H9 (cell line): ENCODE measurements at regions not wholly inside any gene's neighbourhood (a gene's known extent, or its start where the extent isn't known, plus 50 kb on each side); places are given as distances from the start of the nearest gene placed in this dataset.

Experiments used
- DNase-seq: peaks from one replicate; pipeline ENCODE4 v3.0.0-alpha.2; 2017
- H2AFZ ChIP-seq: one replicate; pipeline ENCODE4 v1.6.1; 2013; ENCODE audit warnings: mild to moderate bottlenecking, low read length, control low read depth, moderate library complexity
- H2AK5ac ChIP-seq: 2 replicates; pipeline ENCODE4 v1.6.1; 2013; ENCODE audit warnings: low read length, control low read depth, mixed read lengths; ENCODE audit not compliant: insufficient read length
- H2BK120ac ChIP-seq: one replicate; pipeline ENCODE4 v1.6.1; 2013; ENCODE audit warnings: low read depth, mild to moderate bottlenecking, low read length, control low read depth, inconsistent platforms; ENCODE audit not compliant: poor library complexity, severe bottlenecking
- H2BK12ac ChIP-seq: 2 replicates; pipeline ENCODE4 v1.6.1; 2013; ENCODE audit warnings: low read length, control low read depth, mixed read lengths, low read depth; ENCODE audit not compliant: insufficient read length
- H2BK15ac ChIP-seq: 2 replicates; pipeline ENCODE4 v1.6.1; 2013; ENCODE audit warnings: low read depth, low read length, control low read depth
- H2BK20ac ChIP-seq: one replicate; pipeline ENCODE4 v1.6.1; 2013; ENCODE audit warnings: low read depth, mild to moderate bottlenecking, low read length, control low read depth, inconsistent platforms; ENCODE audit not compliant: poor library complexity, severe bottlenecking
- H2BK5ac ChIP-seq: 2 replicates; pipeline ENCODE4 v1.6.1; 2013; ENCODE audit warnings: low read length, control low read depth, mixed read lengths; ENCODE audit not compliant: insufficient read length
- H3K14ac ChIP-seq: 2 replicates; pipeline ENCODE4 v1.6.1; 2013; ENCODE audit warnings: low read length, control low read depth; ENCODE audit not compliant: insufficient read depth
- H3K18ac ChIP-seq: 2 replicates; pipeline ENCODE4 v1.6.1; 2013; ENCODE audit warnings: low read depth, mild to moderate bottlenecking, mixed read lengths, low read length, control low read depth; ENCODE audit not compliant: insufficient read length
- H3K23ac ChIP-seq: 2 replicates; pipeline ENCODE4 v1.6.1; 2013; ENCODE audit warnings: low read length, control low read depth, mixed read lengths, low read depth; ENCODE audit not compliant: insufficient read length
- H3K23me2 ChIP-seq: 2 replicates; pipeline ENCODE4 v1.6.1; 2013; ENCODE audit warnings: low read depth, mild to moderate bottlenecking, mixed read lengths, low read length, control low read depth; ENCODE audit not compliant: insufficient read length, poor library complexity, severe bottlenecking
- H3K27ac ChIP-seq: 2 replicates; pipeline ENCODE4 v1.5.1; 2013; ENCODE audit warnings: low read length, control low read depth, mixed read lengths, low read depth; ENCODE audit not compliant: insufficient read length
- H3K27me3 ChIP-seq: 2 replicates; pipeline ENCODE4 v1.6.1; 2013; ENCODE audit warnings: low read length, control low read depth, inconsistent platforms; ENCODE audit not compliant: insufficient read depth
- H3K4ac ChIP-seq: 2 replicates; pipeline ENCODE4 v1.6.1; 2013; ENCODE audit warnings: low read depth, mild to moderate bottlenecking, control low read depth, inconsistent platforms, low read length, moderate library complexity
- H3K4me1 ChIP-seq: 2 replicates; pipeline ENCODE4 v1.6.1; 2013; ENCODE audit warnings: low read length, control low read depth, inconsistent platforms; ENCODE audit not compliant: insufficient read depth
- H3K4me2 ChIP-seq: 2 replicates; pipeline ENCODE4 v1.6.1; 2013; ENCODE audit warnings: low read length, control low read depth, mixed read lengths; ENCODE audit not compliant: insufficient read length, insufficient read depth
- H3K56ac ChIP-seq: 2 replicates; pipeline ENCODE4 v1.6.1; 2013; ENCODE audit warnings: low read depth, mild to moderate bottlenecking, mixed read lengths, low read length, control low read depth; ENCODE audit not compliant: insufficient read length
- H3K79me1 ChIP-seq: 2 replicates; pipeline ENCODE4 v1.6.1; 2013; ENCODE audit warnings: low read depth, mild to moderate bottlenecking, moderate library complexity, low read length, control low read depth, inconsistent platforms; ENCODE audit not compliant: insufficient read depth, poor library complexity, severe bottlenecking
- H3K79me2 ChIP-seq: 2 replicates; pipeline ENCODE4 v1.6.1; 2013; ENCODE audit warnings: low read length, control low read depth, inconsistent platforms; ENCODE audit not compliant: insufficient read depth
- H3K9ac ChIP-seq: 2 replicates; pipeline ENCODE4 v1.6.1; 2013; ENCODE audit warnings: low read length, control low read depth, mixed read lengths; ENCODE audit not compliant: insufficient read length; ENCODE audit errors: extremely low read depth
- H3K9me3 ChIP-seq: one replicate; pipeline ENCODE4 v1.6.1; 2013; ENCODE audit warnings: low read depth, low read length, inconsistent platforms; ENCODE audit not compliant: control insufficient read depth
- H3T11ph ChIP-seq: one replicate; pipeline ENCODE4 v1.6.1; 2013; ENCODE audit warnings: mild to moderate bottlenecking, low read length, control low read depth, inconsistent platforms
- H4K20me1 ChIP-seq: one replicate; pipeline ENCODE4 v1.6.1; 2013; ENCODE audit not compliant: control insufficient read depth, insufficient read length, insufficient read depth
- H4K5ac ChIP-seq: 2 replicates; pipeline ENCODE4 v1.6.1; 2013; ENCODE audit warnings: low read depth, mild to moderate bottlenecking, mixed read lengths, low read length, control low read depth; ENCODE audit not compliant: insufficient read length
- H4K8ac ChIP-seq: replicated peaks from 2 replicates; pipeline ENCODE4 v1.6.1; 2013; ENCODE audit warnings: low read length, control low read depth, mixed read lengths, low read depth; ENCODE audit not compliant: insufficient read length
- H4K91ac ChIP-seq: 2 replicates; pipeline ENCODE4 v1.6.1; 2013; ENCODE audit warnings: low read depth, mild to moderate bottlenecking, moderate library complexity, mixed read lengths, low read length, control low read depth; ENCODE audit not compliant: insufficient read length
- H3K27ac Mint-ChIP-seq, 3 experiments: 2 replicates in 2 of 3; 3 replicates in 1 of 3; pipeline ENCODE4 v1.8.0; 2020 to 2021; ENCODE audit warnings: mixed read lengths in 3 of 3, mild to moderate bottlenecking in 1 of 3, moderate library complexity in 1 of 3
- H3K27me3 Mint-ChIP-seq: 2 replicates; pipeline ENCODE4 v1.8.0; 2021; ENCODE audit warnings: low read depth, mild to moderate bottlenecking, moderate library complexity, mixed read lengths
- H3K36me3 Mint-ChIP-seq, 3 experiments: 2 replicates in 2 of 3; 3 replicates in 1 of 3; pipeline ENCODE4 v1.8.0; 2020 to 2021; ENCODE audit warnings: low read depth in 3 of 3, mixed read lengths in 3 of 3; ENCODE audit not compliant: insufficient read depth in 1 of 3
- H3K4me1 Mint-ChIP-seq, 2 experiments: 2 replicates each; pipeline ENCODE4 v1.8.0; 2020; ENCODE audit warnings: mixed read lengths in 2 of 2
- H3K4me3 Mint-ChIP-seq, 2 experiments: 2 replicates in 1 of 2; 3 replicates in 1 of 2; pipeline ENCODE4 v1.8.0; 2020 to 2021; ENCODE audit warnings: mild to moderate bottlenecking in 2 of 2, mixed read lengths in 2 of 2, moderate library complexity in 1 of 2
- H3K9me3 Mint-ChIP-seq, 2 experiments: 2 replicates in 1 of 2; 3 replicates in 1 of 2; pipeline ENCODE4 v1.8.0; 2020; ENCODE audit warnings: mild to moderate bottlenecking in 2 of 2, mixed read lengths in 2 of 2, moderate library complexity in 1 of 2
- CTCF ChIP-seq: fragments of 200-600 bp; sonication (generic); conservative IDR thresholded peaks from 3 replicates; pipeline ENCODE4 v1.8.0; 2021; ENCODE audit warnings: antibody characterized with exemption, mild to moderate bottlenecking
- WGBS: extraction: QIAGEN DNeasy Blood & Tissue Kit; methylation state at CpG from one replicate; pipeline ENCODE4 v1.1.7; 2013; ENCODE audit warnings: missing lambda C conversion rate, low lambda C conversion rate, mixed read lengths; ENCODE audit not compliant: insufficient read length; ENCODE audit errors: extremely low coverage; 5-methylcytosine and 5-hydroxymethylcytosine counted together

- Histone ChIP-seq H4K8ac (no peak overlapping the region), H3K9me3 (no peaks in the 10 kb centered on the region)
- no peak overlapping the region for H3K27ac Mint-ChIP-seq
Measured at GRCh38 chr15:26125664-26126063, 262.5 kb upstream of the ATP10A start.

More at GRCh38 chr15:26125664-26126063, 262.5 kb upstream of the ATP10A start:
- H3K27me3 ChIP-seq = no peaks in the 10 kb centered on the region
- no peaks in the 10 kb centered on the region for H4K20me1 ChIP-seq
- Mint-ChIP-seq H3K9me3 (peaks cover 0 to 1% of the 10 kb centered on the region in 2 experiments; a peak in 1 of 5 replicates), H3K36me3 (peaks cover 0 to 10% (median 3%) of the 10 kb centered on the region in 3 experiments; a peak in 3 of 7 replicates), H3K27me3 (peaks cover 8% of the 10 kb centered on the region), H3K4me1 (peaks cover 21 to 39% of the 10 kb centered on the region in 2 experiments), H3K4me3 (no peak overlapping the region)
- no peak overlapping the region for H3K4ac ChIP-seq
- no peak overlapping the region for H3K14ac ChIP-seq
- H3K18ac ChIP-seq = no peak overlapping the region
- no peak overlapping the region for H2BK120ac ChIP-seq
- H3K56ac ChIP-seq = no peak overlapping the region
- H3K79me1 ChIP-seq = no peaks in the 10 kb centered on the region
- no peak overlapping the region for H2BK15ac ChIP-seq
- H2BK20ac ChIP-seq = no peak overlapping the region
- WGBS = no CpG with 5 or more reads among the region's 12 CpGs
- no peak overlapping the region for H3K27ac ChIP-seq
- H3K4me1 ChIP-seq = peaks cover 3% of the 10 kb centered on the region; the same call in 1 of the 2 replicates
- H2AK5ac ChIP-seq = no peak overlapping the region
- no peaks in the 10 kb centered on the region for H3K23me2 ChIP-seq
- no peak for DNase-seq
- H2BK12ac ChIP-seq = no peak overlapping the region
- H3K4me2 ChIP-seq = no peak overlapping the region
- H3K79me2 ChIP-seq = no peaks in the 10 kb centered on the region
- no peak overlapping the region for H2BK5ac ChIP-seq
- H2AFZ ChIP-seq = no peak overlapping the region
- H4K91ac ChIP-seq = no peak overlapping the region
- H3K23ac ChIP-seq = no peak overlapping the region
- H4K5ac ChIP-seq = no peak overlapping the region
- H3K9ac ChIP-seq = no peak overlapping the region
- no peak overlapping the region for H3T11ph ChIP-seq
- TF ChIP-seq CTCF = no peak
